GM18858 (cell line): ENCODE measurements at regions not wholly inside any gene's neighbourhood (a gene's known extent, or its start where the extent isn't known, plus 50 kb on each side); places are given as distances from the start of the nearest gene placed in this dataset.
"Not testable (repeated sequence)": the region's sequence is repeated elsewhere in the genome, so short reads cannot be mapped to it uniquely, and the experiment has no call there.

Experiments
- ATAC-seq: cut with Tn5 transposase; IDR thresholded peaks from one replicate; pipeline ENCODE4 v1.9.1; 2021; ENCODE audit not compliant: unreplicated experiment

DNA sequence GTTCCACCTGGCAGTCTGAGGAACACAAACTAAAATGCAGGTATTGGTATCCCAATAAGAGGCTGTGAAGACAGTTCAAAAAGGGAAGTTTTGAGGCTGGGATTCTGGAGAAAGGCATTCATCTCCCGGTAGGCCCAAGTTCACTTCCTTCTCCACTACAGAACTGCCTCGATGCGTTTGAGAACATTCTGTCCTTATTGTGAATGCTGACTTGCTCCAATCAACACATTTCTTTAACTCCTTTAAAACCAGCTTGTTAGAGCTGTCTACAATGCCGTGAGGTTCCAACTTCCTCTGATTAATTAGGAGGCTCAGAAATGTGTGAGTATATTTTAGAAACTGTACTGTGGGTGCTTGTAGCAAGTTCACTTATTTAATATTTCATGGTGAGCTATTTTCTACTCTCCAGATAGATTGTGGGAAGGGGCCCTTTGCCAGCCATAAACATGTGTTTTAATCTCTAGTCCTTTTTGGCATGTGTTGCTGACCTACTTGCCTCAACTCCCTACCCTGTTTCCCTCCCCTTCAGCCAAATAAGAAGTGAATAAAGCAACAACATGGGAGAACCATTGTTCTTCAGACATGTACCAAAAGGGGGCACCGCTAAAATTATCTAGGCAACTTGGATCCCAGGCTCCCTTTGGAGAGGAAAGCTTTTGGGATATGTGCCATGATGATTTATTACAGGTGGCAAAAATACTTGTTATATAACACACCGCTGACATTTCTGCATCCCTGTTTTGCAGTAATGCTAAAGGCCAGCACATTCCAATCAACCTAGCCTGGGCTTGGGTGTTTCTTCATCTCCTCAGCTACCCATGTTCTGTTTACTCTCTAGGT is 245.6 kb downstream of the BLID start:
- no peak for ATAC-seq

DNA sequence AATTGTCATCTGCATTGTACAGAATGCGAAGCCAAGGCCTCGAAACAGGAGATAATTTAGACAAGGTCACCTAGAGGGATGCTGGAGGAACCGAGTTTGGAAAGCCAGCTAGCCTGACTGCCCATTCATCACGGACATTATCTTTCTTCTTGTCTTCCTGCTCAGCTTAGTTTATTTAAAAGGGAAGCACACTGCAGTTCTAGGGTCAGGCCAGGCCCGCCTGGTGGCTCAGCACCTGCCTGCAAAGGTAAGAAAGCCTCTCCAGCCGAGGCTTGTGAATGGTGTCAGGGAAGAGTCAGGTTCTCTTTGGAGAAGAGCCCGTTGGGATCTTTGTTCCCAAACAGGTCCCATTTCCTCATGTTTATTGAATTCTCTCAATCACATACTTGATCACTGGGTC is 246.5 kb downstream of the BLID start:
- ATAC-seq = no peak

DNA sequence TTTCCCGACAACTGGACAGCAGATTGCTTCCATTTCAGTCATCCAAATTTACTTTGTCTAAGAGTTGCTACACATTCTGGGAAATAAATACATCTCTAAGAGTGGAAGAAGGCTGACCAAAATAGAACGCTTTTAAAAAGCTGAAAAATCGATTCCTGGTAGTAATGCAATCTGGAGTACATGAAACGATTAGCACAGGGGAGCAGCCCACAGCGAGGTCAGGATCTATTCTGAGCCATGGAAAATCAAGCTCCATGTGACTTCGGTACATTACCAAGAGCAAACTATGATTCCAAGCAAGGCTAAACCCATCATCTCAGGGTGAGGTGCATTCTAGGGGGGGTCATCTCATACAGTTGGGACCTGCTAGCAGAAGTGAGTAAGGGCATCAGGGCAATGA is 249.3 kb downstream of the BLID start:
- no peak for ATAC-seq

DNA sequence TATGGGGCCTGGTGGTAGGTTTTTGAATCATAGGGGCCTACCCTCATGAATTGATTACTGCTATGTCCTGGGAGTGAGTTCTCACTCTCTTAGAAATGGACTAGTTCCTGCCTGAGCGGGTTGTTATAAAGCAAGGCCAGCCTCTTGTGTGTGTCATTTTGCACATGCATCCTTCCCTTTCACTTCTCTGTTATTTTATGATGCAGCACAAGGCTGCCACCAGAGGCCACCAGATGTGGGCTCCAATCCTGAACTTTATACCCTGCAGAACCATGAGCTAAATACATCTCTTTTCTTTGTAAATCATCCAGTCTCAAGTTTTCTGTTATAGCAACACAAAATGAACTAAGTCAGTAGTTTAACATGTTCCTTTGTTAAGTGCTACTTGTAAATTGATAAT is 251.4 kb downstream of the BLID start:
- no peak for ATAC-seq

DNA sequence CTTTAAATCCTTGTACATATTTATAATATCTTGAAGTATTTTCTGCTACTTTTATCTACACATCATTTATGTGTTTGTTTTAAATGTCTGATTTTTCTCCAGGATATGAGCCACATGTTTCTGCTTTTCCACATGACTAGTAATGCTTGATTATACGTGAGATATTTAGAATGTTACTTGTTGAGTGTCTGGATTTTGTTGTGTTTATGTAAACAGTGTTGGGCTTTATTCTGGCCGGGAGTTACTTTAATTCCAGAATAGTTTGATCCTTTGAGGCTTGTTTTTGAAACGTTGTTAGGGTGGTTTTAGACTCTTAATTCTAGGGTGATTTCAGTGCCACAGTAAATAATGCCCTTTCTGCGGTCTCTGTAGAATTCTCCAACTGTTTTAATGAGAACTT is 252.9 kb downstream of the BLID start:
- no peak for ATAC-seq

DNA sequence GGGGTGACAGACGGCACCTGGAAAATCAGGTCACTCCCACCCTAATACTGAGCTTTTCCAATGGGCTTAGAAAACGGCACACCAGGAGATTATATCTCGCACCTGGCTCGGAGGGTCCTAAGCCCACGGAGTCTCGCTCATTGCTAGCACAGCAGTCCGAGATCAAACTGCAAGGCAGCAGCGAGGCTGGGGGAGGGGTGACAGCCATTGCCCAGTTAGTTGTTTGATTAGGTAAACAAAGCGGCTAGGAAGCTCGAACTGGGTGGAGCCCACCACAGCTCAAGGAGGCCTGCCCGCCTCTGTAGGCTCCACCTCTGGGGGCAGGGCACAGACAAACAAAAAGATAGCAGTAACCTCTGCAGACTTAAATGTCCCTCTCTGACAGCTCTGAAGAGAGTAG is 260.9 kb downstream of the BLID start:
- not testable (repeated sequence) for ATAC-seq

DNA sequence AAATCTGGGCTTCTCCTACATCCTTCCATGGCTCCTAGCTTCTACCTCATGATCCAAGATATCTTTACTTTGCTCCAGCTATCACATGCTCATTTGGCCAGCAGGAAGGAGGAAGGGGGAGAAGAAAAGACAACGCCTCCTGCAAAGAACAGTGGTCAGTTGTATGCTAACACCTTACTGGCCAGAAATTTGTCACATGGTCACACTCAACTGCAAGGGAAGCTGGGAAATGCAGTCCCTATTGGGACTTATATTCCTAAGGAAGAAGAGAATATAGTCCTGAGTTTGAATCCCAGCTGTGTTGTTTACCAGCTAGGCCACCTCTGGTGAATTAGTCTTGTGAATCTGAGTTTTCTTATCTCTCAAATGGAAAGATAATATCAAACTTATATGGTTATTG is 272.0 kb downstream of the BLID start:
- ATAC-seq = no peak

DNA sequence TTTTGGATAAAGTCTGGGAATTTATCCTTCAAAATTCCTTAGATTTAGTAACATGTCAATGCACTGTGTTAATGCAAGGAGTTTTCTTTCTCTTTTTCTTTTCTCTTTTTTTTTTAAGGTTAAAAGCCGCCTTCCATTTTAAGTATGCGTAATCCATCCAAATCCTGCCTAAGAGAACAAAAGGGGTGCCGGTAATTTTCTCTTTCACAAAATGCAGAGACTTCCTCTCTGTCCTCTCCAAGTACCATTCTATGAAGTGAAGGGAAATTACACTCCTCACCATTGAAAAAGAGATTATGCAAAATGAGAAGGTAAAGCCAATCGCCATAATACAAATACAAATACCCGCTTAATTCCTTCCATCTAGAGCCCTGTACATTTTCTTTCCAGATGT is 273.8 kb downstream of the BLID start:
- ATAC-seq = no peak

DNA sequence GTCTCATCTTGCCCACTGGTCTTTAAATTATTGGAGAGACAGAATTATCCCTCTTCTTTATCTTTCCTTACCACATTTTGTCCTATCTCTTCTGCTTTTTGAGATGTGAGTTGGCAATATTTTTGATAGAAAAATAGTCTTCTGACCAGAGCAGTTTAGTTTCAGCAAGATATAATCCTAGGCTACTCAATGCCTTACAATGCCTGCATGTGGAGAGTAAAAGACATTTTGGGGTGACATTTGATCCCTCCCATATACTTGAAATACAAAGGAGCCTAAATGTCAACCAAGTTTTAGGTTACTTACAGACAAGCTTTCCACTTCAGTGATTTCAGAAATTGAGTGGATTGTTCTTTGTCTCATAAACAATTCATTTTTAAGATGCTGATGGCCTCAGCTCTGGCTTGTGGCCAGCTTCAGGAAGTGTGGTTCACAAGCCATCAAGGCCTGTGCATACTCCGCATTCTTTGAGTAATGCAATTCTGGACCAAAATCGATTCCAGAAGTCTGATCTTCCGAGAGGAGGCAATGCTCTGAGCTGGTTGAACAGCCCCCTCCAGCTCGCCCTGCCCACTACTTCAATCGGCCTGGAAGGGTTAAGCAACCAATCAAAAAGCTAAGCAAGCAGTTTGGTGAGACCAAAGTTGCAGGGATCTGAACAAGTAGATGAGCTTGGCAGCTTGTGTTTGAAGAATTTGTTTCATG is 274.4 kb downstream of the BLID start:
- no peak for ATAC-seq

DNA sequence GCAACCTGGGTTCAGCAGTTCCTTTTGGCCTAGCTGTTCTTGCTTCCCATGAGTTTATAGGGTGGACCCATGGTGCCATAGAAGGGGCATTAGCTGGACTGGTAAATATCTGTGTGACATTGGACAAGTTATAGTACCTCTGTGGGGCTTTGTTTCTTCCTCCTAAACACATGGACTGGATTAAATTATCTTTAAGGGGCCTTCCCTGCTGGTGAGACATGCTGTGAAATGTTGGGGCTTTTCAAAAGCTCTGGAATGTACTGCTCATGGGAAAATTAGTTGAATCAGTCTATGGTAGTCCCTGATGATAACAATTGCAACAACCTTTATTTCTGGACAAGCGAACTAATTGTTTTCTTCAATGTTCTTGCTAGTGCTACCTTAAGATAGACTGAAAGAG is 276.2 kb downstream of the BLID start:
- ATAC-seq = no peak

DNA sequence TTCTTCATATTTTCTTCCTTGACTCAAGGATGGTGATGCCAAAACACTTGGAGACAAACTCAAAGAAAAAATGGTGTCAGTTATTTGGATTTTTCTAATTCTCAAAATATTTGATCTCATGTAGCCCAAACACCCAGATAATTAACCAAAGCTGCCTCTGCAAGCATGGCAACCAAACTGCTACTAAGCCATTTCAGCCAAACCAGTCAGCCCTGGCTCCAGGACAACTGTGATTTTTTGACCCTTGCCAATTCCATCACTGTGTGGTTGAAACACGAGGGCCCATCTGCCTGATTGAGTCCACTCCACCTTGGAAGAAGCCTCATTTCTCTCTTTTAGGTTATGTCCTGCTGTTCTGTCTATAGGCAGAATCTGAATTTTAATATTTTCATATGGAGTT is 277.4 kb downstream of the BLID start:
- ATAC-seq = no peak

DNA sequence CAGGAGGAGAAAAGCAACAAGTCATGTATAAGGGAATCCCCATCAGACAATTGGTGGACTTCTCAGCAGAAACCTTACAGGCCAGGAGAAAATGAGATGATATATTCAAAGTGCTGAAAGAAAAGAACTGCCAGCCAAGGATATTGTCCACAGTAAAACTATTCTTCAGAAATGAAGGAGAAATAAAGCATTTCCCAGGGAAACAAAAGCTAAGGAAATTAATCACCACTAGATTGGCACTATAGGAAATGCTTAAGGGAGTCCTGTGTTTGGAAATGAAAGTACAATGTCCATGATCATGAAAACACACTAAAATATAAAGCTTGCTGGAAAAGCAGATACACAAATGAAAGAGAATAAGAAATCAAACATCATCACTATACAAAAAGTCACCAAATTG is 282.0 kb downstream of the BLID start:
- ATAC-seq = no peak

DNA sequence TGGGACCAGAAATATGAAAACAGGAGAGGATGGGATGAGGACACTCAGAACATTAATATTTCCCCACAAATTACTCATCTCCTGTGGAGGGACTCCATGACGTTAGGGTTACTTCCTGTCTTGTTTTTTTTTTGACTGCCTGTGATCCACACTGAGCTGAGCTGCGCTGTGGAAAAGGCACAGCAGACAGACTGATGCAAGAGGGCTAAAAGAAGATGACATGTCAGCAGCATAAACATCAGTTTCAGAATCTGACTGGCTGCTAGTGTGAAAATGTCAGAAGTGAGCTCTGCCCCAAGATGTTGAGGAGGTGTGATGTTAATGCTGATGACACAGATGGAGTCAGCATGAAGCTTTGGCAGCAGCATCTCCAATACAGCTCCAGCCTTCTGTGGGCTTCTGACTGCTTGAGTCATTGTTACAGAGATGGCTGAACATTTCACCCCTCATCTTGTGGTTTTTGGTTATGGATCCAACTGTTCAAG is 286.8 kb downstream of the BLID start:
- no peak for ATAC-seq

DNA sequence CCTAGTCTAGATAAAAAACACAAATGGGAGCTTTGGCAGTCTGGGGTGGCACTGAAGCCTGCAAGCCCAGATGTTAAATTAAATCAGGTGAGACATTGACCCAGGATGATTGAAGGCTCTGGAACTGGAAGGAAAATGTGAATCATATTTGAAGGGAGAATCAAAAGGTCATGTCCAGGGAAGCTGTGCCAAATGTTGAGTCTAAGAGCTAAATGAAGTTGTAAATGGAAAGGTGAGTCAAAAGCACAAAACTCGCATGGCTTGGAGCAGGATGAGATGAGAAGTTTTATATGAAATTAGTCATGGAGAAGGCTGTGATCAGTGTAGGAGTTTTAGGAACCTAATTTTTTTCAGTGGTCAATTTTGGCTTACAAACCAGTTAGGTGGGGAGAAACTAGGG is 301.1 kb downstream of the BLID start:
- no peak for ATAC-seq

DNA sequence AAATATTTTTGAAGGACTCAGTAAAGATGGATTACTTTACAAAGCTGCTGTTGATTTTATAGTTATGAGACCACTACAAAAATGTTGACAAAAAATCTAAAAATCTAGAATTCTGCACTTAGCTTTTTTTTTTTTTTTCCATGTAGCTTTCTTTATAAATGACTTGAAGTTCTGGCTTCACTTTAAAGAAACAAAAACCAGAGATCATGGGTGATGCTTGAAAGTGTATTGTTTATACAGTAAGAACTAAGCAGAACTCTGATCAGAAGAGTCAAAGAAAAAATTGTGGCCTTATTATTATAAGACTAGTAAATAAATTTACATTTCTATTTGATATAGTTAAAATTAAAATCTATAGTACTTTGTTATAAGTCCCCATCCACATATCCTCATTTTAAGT is 301.7 kb downstream of the BLID start:
- ATAC-seq = no peak

DNA sequence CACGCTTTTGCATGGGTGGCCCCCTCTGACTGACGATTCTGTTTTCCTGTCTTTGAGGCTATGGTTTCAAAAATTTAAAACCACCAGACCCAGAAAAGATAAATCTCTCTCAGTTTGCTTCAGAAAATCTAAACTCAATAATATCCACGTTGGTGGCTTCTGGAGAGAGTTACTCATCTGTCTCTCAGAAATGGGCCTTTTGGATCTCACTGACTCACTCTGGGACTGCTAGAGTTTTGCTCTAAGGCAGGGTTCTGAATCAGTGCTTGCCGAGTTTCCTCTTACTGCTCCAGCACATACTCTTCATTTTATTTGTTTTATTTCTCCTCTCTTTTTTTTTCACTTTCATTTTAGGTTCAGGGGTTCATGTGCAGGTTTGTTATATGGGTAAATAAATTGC is 305.7 kb downstream of the BLID start:
- ATAC-seq = no peak

DNA sequence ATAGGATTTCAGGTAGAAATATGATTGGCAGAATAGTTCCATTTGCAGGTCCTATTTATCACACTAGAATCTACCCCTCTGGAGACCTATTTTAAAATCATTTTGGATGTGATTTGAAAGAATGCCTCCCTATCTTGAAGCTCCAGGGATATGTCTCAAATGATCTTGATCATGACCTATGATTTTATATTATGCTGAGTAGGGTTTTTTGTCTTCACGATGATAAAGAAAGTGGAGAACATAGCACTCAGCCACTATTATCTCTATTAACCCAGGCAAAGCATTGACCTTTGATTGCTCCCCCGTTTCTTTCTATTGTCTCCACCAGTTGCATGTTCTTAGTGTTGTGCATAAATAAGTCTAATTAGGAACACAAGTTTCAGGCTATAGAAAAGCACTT is 307.9 kb downstream of the BLID start:
- no peak for ATAC-seq

DNA sequence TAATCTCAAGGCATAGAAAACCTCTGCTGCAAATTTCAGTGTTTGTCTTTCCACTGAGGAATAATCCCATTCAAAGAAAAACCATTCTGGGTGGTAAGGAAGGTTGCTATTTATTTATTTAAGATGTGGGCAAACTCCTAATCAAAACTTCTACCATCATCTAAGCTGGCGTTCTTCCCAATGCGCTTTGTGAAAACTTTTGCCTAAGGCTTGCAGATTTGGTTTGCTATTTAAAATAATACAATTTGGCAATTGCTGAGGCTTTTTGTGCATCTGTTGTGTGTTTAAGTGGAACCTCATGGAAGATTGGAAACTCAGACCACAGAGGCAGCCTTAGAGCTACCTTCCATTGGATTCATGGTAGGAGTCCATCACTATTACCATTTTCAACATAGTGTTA is 309.0 kb downstream of the BLID start:
- ATAC-seq = no peak

DNA sequence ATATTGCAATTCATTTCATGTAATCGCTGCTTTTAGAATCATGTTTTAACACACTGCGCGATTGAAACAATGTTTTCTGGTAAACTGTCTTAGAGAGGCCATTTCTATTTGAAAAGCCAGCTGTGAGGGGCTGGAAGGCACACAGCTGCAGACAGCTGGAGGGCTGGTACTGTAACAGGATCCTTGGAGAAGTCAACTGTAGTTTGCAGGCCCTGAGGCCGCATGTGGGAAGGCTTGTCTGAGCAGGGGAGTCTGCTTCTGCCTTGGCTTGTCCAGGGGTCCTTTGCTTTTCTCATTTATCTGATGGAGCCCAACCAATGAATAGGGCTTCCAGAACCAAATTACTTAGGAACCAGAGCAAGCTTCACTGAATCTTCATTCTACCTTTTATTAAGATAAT is 313.5 kb downstream of the BLID start:
- no peak for ATAC-seq

DNA sequence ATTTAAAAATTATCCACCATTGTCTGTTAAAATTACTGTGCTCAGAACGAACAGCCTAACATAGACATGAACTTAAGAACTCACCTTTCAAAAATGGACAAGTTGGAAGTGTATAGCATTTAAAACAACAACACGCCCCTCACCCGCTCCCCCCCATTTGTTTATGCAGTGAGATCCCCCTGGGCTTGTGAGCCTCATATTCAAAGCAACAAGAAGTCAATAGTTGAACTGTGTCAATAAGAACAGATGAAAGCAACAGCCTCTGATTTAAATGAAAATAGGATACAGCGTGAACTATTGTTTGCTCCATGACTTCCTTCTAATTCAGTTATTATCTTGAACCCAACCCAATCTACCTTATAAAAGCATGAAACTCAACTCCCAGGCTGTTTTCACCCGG is 314.2 kb downstream of the BLID start:
- no peak for ATAC-seq

DNA sequence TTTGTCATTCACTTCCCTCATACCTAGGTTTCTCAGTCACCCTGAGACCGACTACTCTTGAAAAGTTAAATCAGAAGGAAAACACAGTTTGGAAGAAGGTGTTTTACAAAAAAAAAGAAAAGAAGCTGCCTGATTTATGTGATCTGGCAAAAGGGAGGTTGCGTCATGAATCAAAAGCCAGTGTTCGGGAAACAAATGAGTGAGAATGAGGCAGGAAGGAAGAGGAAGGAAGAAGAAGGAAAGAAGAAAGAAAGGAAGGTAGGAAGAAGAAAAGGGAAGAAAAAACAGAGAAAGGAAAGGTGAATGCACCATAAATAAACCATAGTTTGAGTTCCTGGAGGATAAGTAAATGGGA is 314.6 kb downstream of the BLID start:
- ATAC-seq = no peak

DNA sequence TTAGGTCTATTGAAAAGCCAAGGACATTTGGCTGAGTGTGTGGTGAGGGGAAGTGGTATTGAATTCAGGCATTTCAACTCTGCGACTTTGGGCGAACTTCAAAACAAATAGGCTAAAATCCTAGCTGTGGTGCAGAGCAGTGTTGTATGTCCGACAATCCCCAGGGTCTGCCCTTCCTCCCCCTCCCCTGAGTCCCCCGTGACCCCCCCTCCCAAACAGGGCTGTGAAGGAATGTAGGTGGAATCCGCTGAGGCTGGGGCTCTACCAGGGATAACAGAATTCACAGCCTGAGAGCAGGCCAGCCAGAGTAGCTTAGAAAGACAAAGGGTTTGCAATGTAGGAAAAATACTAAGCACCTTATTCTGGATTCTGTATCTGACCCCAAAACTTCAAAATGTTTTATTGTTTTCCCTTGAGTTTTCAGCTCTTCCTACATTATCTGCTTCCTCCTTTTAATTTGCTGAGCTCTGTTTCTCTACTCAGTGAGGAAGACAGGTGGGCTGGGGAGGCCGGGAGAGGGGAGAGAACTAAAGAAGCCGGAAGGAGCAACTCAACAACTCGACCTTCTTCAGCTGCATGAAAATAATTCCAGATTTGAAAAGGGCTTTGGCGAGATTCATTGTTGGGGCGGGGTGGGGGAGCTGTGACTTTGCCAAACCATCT is 315.2 kb downstream of the BLID start:
- no peak for ATAC-seq
